Right lung (tissue), 2 donors: ENCODE measurements at regions not wholly inside any gene's neighbourhood (a gene's known extent, or its start where the extent isn't known, plus 50 kb on each side); places are given as distances from the start of the nearest gene placed in this dataset.

Experiments used
- DNase-seq, 2 donors: peaks; one replicate each; pipeline ENCODE4 v3.0.0-alpha.2; 2013

DNA sequence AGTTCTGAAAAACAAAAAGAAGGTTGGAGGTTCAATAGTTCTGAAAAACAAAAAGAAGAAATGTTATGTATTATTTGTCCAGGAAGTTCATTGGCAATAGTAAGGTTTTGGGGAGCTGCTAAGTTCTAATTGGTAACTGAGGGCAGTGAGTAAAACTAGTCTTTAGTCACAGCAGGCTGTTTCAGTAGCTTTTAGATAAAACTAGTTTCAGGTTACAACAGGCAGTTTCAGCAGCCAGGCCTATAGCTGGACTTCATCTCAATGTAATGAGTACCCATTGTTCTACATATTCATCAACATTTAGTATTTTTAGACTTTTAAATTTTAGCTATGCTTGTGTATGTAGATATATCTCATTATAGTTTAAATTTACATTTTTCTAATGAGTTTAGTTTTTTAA, 639.3 kb downstream of the TOX3 start:
- no peak for DNase-seq

DNA sequence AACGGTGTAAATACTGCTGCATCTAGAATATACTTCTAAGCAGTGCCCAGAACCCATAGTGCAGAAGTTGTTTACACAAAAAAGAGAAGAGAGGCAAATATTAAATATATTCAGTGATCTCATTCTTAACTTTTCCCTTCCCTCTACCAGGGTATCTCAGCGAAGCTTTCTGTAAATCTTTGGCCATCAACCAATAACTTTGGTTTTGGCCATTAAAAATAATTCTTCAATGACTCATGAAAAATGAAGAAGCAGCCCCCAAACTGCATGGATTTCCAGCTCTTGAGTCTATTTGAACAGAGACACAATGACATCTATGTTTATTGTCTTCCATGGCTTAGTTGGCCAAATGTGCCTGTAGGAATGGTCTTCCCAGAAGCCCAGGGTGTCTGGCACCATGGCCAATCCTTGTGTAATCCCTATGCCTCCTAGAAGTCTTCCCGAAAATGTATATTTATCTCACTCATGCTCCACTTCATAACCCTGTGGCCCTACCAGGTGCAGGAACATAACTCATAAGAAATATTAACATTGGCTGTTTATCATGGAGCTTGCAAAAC, 646.6 kb downstream of the TOX3 start:
- no peak for DNase-seq

DNA sequence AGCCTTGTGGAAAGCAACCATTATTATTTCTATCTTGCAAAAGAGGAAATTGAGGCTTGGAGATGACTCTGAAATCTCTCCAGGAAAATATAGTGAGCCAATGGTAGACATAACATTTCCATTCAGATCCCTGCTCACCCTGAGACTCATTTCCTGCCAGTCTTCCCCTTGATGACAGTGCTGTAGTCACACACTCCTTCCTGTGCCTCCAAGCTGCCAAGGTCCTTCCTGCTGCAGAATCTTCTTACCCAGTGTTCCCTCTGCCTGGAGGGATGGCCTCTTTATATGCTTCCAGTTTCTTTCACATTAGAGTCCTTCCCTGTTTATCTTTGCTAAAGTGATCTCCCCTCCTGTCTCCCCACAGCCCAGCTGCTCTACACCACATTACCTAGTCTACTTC, 648.1 kb downstream of the TOX3 start:
- no peak for DNase-seq

DNA sequence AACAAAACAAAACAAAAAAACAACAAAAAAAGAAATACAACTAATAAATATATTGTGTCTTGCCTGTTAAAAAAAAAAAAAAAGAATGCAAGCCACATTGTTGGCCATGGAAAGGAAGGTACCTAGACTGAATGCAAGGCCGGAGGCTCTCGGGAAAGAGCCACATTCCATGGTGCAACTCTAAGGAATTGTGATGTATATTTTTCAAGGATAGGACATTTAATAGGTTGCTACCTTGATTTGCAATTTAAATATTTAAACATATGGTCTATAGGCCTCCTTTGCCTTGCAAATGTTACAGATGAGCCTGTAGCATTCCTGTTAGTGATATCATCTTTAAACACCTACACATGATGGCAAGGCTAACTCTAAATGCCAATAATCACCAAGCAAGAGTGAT, 650.9 kb downstream of the TOX3 start:
- no peak for DNase-seq

DNA sequence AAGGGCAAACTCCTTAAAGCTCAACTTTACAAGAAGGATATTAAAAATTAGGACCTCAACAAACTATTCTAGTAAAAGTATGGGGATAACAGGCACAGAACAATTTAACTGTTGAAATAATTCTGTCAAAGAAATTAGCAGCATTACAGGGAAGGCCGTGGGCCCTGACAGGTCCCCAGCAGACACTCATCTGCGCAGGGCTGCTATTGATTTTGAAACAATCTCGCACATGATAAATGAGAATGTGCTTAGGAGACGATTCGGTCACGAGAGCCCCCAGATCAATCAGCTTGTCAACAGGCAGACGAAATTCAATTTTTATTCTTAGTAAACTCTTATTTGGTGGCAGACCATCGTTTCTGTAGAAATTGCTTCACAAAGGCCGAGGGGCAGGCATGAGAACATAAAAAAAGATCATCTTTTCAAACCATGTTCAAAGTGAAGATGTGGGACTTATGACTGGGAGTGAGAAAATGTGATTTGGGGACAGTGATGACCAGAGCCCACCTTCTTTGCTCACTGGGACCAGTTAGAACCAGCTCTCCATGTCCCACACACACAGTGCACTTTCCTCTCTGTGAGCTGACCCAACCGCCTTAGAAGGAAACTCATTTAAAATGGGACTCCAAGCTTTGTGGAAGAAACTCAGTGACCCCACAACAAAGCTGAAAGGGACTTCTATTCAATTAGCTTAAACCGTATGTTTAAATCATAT, 654.5 kb downstream of the TOX3 start:
- no peak for DNase-seq

GRCh38 chr16:51888534-51888933, 658.4 kb downstream of the TOX3 start:
- DNase-seq = no peak

DNA sequence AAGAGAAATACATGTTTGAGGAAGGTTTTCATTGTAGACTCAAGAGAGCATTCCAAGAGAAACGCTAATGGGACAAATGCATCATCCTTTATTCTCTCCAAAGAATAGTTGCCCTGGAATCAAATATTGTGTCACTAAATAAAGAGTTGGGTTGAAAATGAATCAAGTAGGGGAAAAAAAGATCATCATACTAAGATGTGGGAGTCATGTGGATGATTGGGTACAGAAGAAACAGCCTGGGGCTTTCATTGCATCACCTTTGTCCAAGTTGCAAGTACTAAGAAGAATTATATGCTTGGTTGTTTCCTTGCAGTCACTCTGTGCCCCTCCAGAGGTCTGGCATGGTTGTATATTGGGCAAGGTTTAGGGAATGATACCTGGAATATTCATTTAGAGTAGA, 658.9 kb downstream of the TOX3 start:
- DNase-seq = no peak

- DNase-seq = no peak
Measured at GRCh38 chr16:51886456-51886855, 660.5 kb downstream of the TOX3 start.

DNA sequence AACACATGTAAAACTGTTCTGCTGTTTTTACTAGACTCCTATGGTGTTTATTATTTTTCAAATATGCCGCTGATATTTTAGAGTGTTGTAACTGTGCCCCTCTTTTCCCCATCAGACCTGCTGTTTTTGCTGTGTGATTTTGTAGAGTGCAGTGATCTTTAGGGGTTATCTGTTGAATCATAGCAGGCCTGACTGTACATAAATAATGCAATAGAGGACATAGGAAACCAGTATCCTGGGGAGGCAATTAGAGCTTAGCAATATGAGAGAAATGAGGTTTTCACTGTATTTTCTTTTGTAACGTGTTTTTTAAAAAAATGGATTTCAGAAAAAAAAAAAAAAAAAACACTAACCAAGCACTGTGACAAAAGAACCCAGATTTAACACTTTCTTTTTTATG, 662.2 kb downstream of the TOX3 start:
- DNase-seq = no peak

DNA sequence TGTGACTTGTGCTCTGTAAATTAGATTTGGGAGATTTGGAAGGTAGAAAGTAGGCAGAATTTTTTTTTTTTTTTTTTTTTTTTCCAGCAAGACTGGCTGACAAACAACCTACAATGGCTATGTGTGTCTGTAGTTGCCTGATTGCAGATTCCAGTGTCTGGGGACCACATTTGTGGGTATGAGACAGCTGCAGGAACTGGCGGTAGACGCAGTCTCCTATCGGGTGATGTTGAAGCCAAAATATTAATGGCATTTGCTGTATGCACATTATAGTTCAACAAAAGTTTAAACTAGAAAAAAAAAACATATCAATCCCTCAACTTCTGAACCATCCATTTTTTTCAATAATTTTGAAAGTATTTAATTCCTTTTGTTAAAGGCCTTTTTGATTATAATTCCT, 665.2 kb downstream of the TOX3 start:
- DNase-seq = no peak

- DNase-seq = no peak
Measured at GRCh38 chr16:51880776-51881175, 666.2 kb downstream of the TOX3 start.

DNA sequence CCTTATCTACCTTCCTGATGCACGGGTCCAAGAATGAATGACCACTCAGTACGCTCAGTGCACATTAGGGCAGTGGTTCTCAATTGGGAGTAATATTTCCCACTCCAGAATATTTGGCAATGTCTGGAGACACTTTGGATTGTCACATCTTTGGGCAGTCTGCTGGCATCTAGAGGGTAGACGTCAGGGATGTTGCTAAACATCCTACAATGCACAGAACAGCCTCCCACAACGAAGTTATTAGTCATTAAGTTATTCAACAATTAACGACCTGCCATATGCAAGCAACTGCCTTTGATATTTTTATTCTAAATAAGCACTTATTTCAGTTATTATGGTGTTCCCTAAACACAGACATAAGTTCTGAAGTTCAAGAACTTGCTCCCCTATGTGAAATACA, 669.3 kb downstream of the TOX3 start:
- no peak for DNase-seq

DNA sequence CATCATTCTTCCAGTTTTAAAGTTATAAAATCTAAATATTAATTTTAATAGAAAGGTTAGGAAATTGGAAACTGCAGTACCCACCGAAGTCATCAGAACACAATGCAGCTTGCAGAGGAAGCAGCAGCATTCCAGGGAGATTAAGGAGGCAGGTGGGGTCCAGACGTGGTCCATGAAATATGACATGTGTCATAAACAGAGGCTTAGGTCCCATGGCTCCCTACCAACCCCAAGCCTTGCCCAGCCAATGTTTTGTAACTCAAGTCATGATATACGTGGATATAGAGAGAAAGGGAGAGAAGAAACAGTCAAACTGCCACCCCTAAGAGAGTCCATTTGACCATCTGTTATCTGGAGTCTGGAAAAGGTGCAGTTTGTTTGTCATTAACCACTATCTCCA, 670.0 kb downstream of the TOX3 start:
- no peak for DNase-seq

- DNase-seq = no peak
Measured at GRCh38 chr16:51876601-51876875, 670.4 kb downstream of the TOX3 start.

- no peak for DNase-seq
Measured at GRCh38 chr16:51875834-51876600, 670.9 kb downstream of the TOX3 start.

- no peak for DNase-seq
Measured at GRCh38 chr16:51872524-51872923, 674.4 kb downstream of the TOX3 start.

DNA sequence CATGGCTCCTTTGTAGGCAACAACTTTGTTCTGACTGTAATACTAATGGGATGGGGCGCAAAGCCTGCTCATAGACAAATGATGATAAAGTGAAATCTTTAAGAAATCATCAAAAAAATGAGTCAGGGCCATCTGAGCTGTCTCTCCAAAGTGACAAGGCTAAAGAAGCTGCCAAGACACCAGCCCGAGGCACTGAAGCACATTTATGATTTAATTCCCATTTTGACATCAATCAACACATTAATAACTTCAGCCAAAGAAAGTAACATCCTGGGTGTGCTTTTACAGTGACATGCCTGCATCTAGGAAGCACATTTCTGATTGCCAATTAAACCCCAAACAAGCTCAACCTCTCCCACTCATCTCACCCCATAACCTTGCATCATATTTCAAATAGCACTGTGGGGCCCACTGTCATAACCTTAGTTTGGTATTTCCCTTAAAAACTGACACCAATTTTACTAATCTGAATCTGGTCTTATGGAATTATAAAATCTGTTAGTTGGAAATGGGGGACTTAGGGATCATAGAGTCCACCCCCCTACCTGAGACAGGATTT, 676.6 kb downstream of the TOX3 start:
- no peak for DNase-seq

GRCh38 chr16:51869176-51869575, 677.8 kb downstream of the TOX3 start:
- no peak for DNase-seq

DNA sequence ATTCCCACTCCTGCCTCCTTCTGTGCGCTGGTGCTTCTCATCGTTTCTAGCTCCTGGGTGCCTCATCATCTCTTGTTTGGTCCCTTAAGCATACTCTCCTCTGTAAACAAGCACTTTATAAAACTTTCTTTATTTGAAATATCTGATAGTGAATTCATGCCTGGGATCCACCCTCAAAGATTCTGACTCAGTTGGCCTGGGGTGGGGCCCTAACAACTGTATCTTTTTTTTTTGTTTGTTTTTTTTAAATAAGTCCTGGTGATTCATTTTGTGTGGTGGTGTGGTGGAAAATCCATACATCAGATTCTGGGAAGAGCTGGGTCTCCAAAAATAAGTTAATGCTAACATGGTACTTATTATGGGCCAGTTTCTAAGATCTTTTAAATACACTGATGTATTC, 678.3 kb downstream of the TOX3 start:
- no peak for DNase-seq

DNA sequence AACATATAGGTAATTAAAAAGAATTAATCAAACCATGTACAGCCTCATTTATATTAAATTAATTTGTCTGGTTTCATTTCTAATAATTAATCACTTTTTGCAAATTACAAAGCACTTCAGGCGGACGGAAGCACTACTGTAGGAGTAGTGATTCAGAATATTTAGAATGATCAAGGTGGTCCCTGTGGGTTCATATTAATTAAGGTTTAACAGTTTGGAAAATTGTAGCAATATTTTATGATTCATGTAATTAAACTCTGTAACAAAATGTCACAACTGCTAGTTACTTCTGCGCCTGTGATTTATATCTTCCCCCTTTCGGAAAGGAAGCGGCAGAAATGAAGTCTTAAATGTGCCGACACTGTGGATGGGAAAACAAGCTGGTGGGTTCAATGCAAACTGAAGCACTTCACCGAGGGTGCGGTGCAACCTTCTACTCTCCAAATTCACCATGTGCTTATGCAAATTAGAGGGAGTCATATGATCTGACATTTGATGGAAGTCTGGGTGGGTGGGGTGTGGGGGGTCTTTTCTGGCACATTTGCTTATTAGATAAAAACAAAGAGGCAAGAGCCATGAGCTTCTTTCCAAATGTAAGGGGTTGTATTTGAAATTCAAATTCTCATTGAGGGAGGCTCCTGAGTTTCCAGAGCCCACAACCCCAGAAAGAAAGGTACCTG, 679.4 kb downstream of the TOX3 start:
- DNase-seq = no peak

DNA sequence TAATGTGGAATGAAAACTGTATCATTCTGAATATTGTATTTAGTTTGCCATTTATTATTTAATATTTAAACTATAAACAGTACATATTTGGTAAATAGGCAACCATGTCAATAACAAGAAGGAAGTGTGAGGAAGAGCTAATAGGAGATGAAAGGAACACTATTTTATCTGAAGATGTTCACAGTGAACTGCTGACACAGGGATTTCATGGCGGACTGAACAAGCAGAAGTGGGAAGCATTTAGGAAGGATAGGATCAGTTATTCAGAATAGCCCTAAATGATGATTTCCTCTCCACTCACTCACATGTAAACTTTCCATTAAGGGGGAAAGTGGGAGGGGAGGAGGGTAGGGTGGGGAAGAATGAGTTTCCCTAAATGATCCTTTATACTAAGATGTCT, 682.4 kb downstream of the TOX3 start:
- no peak for DNase-seq

DNA sequence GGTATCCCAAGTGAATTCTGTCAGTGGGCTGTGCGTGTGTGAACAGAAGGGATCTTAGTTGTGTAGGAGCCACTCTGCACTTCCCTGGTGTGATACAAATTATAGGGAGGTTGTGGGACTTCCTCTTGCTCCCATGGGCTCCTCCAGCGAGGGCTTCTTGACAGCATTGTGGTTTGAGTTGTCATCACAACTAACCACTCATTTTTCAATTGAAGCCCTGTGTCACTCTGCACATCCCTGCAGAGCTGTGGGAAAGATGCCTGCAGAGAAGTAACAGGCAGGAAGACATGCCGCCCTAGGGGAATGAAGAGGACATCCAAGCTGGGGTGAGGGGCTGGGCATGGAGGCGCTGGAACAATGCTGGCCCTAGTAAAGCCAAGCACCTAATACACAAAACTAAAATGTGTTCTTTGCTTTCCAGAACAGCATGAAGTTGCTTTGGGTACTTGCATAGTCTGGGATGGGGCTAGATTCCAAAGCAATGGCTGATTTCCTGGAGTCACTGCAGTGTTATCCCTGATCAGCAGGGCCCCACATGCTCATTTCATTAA, 692.5 kb downstream of the TOX3 start:
- DNase-seq = no peak
